LNCaP clone FGC (cell line): ENCODE measurements at regions not wholly inside any gene's neighbourhood (a gene's known extent, or its start where the extent isn't known, plus 50 kb on each side); places are given as distances from the start of the nearest gene placed in this dataset.

Source experiments
- DNase-seq: peaks from one replicate; pipeline ENCODE4 v3.0.0-alpha.2; 2011; ENCODE audit warnings: low read depth
- H3K4me3 ChIP-seq: 2 replicates; pipeline ENCODE4 v1.5.1; 2011; ENCODE audit warnings: mild to moderate bottlenecking, low read depth, low read length, control low read depth
- CTCF ChIP-seq: IDR thresholded peaks from 2 replicates; pipeline ENCODE4 v1.5.1; 2012; ENCODE audit warnings: mild to moderate bottlenecking; ENCODE audit not compliant: control insufficient read depth, insufficient read depth; ENCODE audit errors: extremely low read depth

- no peak for DNase-seq
- H3K4me3 ChIP-seq: peak overlapping the region; percentile 25; the same call in 1 of the 2 replicates
- TF ChIP-seq CTCF: no peak
Measured at GRCh38 chr13:62209529-62209928, 793.9 kb upstream of the PCDH20 start.

GRCh38 chr13:62207388-62207787, 791.7 kb upstream of the PCDH20 start:
- no peak for DNase-seq
- no peak for TF ChIP-seq CTCF

GRCh38 chr13:62206165-62206564, 790.5 kb upstream of the PCDH20 start:
- no peak for TF ChIP-seq CTCF
- no peak overlapping the region for H3K4me3 ChIP-seq
- no peak for DNase-seq

More at GRCh38 chr13:62207388-62207787, 791.7 kb upstream of the PCDH20 start:
- no peak overlapping the region for H3K4me3 ChIP-seq

- TF ChIP-seq CTCF: no peak
- no peak overlapping the region for H3K4me3 ChIP-seq
- no peak for DNase-seq
Measured at GRCh38 chr13:62205273-62205672, 789.6 kb upstream of the PCDH20 start.

- H3K4me3 ChIP-seq: no peak overlapping the region
- no peak for DNase-seq
- TF ChIP-seq CTCF: no peak
Measured at GRCh38 chr13:62194371-62194770, 778.7 kb upstream of the PCDH20 start.

- TF ChIP-seq CTCF: no peak
- H3K4me3 ChIP-seq: no peak overlapping the region
- DNase-seq: no peak
Measured at GRCh38 chr13:62193919-62194318, 778.3 kb upstream of the PCDH20 start.

GRCh38 chr13:62185631-62186255, 770.1 kb upstream of the PCDH20 start:
- TF ChIP-seq CTCF: no peak
- no peak for DNase-seq

More at GRCh38 chr13:62185631-62186255, 770.1 kb upstream of the PCDH20 start:
- no peak overlapping the region for H3K4me3 ChIP-seq
